ENCODE measurements at regions not wholly inside any gene's neighbourhood (a gene's known extent, or its start where the extent isn't known, plus 50 kb on each side); places are given as distances from the start of the nearest gene placed in this dataset.

DNA sequence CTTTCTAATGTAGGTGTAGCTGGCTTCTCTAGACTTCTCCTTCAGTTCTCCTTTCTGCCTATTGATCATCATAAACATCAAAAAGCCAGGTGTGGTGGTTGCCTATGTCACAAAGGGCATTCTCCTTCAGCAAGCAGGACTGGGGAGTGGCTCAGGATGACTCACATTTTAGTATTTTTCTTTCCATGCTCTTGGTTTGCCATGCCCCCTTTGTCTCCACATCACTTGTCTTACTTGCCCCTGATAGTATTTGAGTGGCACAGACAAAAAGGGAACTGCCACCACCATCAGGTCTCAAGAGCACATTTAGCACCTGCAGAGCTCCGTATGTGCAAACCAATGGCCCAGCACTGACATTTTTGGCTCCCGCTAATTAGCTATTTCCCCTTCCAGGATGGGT, 698.8 kb downstream of the DHX35 start:
- 96% methylated on average over 2 of the region's 2 CpGs for WGBS
- no peaks in the 10 kb centered on the region for H3K36me3 ChIP-seq (ENCODE audit: insufficient read depth, low read length)
- no peak overlapping the region for H3K9ac ChIP-seq (ENCODE audit: low read depth, low read length)
- no peaks in the 10 kb centered on the region for H3K4me1 ChIP-seq (ENCODE audit: insufficient read depth, low read length)
- no peak overlapping the region for H3K27ac ChIP-seq (ENCODE audit: low read depth, low read length)
- no peaks in the 10 kb centered on the region for H3K9me3 ChIP-seq (ENCODE audit: insufficient read depth, low read depth, low read length)
- H3K27me3 ChIP-seq (ENCODE audit: insufficient read depth, low read length) = no peaks in the 10 kb centered on the region
- H3K4me3 ChIP-seq (ENCODE audit: low read length) = no peak overlapping the region

DNA sequence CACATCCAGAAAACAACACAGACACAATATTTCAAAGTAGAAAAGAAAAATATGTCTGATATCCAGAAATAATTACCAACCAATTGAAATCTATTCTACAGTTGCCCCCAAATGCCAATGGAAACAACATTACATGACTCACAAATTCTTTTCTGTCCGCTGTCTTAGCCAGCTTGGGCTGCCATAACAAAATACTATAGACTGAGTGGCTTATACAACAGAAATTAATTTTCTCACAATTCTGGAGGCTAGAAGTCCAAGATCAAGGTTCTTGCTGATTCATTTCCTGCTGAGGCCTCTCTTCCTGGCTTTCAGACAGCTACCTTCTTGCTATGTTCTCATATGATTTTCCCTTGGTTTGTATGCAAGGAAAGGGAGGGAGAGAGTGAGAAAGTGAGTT, 698.1 kb downstream of the DHX35 start:
- Histone ChIP-seq H3K36me3 (ENCODE audit: insufficient read depth, low read length) (no peaks in the 10 kb centered on the region), H3K4me1 (ENCODE audit: insufficient read depth, low read length) (no peaks in the 10 kb centered on the region), H3K27ac (ENCODE audit: low read depth, low read length) (no peak overlapping the region), H3K27me3 (ENCODE audit: insufficient read depth, low read length) (no peaks in the 10 kb centered on the region), H3K9me3 (ENCODE audit: insufficient read depth, low read depth, low read length) (no peaks in the 10 kb centered on the region), H3K4me3 (ENCODE audit: low read length) (no peak overlapping the region), H3K9ac (ENCODE audit: low read depth, low read length) (no peak overlapping the region)
- 91% methylated on average over 1 of the region's 1 CpG for WGBS

- Histone ChIP-seq H3K4me1 (ENCODE audit: insufficient read depth, low read length) (no peaks in the 10 kb centered on the region), H3K36me3 (ENCODE audit: insufficient read depth, low read length) (no peaks in the 10 kb centered on the region), H3K27me3 (ENCODE audit: insufficient read depth, low read length) (no peaks in the 10 kb centered on the region), H3K4me3 (ENCODE audit: low read length) (no peak overlapping the region), H3K9me3 (ENCODE audit: insufficient read depth, low read depth, low read length) (no peaks in the 10 kb centered on the region), H3K27ac (ENCODE audit: low read depth, low read length) (no peak overlapping the region), H3K9ac (ENCODE audit: low read depth, low read length) (no peak overlapping the region)
- WGBS = 88% methylated on average over 8 of the region's 9 CpGs
Observed at GRCh38 chr20:39658662-39659409, 696.7 kb downstream of the DHX35 start.

DNA sequence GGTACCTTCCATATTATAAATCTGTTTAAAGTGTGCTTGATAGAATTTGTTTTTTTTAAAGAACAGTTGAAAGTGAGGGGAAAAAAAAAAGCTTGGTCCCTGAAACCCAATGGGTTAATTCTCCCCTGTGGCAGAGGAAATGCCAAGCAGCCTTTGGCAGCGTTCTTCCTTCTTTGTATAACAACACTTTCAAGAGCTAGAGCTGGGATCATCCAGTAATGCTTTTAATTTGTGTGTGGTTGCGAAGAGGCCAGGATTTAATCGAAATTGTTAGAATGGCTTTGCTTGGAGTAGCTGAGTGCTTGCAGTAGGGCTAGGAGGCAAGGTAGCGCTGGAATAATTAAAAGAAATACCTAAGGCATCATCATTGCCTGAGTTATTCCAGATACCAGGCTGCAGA, 692.0 kb downstream of the DHX35 start:
- H3K4me3 ChIP-seq (ENCODE audit: low read length) = no peak overlapping the region
- WGBS = 85% methylated on average over 4 of the region's 4 CpGs
- H3K27me3 ChIP-seq (ENCODE audit: insufficient read depth, low read length) = no peaks in the 10 kb centered on the region
- H3K4me1 ChIP-seq (ENCODE audit: insufficient read depth, low read length) = no peaks in the 10 kb centered on the region
- no peak overlapping the region for H3K27ac ChIP-seq (ENCODE audit: low read depth, low read length)
- H3K36me3 ChIP-seq (ENCODE audit: insufficient read depth, low read length) = no peaks in the 10 kb centered on the region
- H3K9me3 ChIP-seq (ENCODE audit: insufficient read depth, low read depth, low read length) = no peaks in the 10 kb centered on the region
- no peak overlapping the region for H3K9ac ChIP-seq (ENCODE audit: low read depth, low read length)

DNA sequence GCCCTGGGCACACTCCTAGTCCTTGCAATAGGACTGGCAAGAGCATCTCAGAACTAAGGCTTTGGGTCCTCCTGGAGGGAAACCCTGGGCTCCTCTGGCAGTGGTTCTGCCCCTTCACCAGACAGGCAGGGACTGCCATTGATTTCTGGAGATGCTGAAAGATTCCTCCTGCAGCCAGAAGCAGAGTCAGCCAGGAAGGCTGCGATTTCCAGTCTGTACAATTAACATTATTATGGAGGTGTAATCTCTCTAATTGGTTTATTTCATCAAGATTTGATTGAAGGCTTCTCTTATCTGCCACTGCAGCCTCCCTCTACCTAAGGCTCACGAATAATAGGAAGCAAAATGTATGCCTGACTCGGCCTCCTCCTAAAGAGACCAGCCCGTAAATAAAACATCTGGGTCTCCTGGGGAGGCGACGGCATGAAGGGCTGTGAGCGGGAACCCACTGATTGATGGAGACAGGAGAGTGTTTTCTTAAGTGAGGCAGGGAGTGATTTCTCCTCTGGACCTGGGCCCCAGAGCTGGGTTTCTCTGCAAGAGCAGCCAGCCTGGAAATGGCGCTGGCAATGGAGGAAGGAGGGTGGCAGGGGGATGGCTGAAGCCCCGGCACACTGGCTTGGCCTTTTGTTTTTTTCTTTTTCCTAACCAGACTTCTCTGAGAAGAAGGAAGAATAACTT, 689.6 kb downstream of the DHX35 start:
- Histone ChIP-seq H3K9ac (ENCODE audit: low read depth, low read length) (no peak overlapping the region), H3K27ac (ENCODE audit: low read depth, low read length) (no peak overlapping the region), H3K36me3 (ENCODE audit: insufficient read depth, low read length) (no peaks in the 10 kb centered on the region), H3K27me3 (ENCODE audit: insufficient read depth, low read length) (no peaks in the 10 kb centered on the region), H3K4me3 (ENCODE audit: low read length) (no peak overlapping the region), H3K9me3 (ENCODE audit: insufficient read depth, low read depth, low read length) (no peaks in the 10 kb centered on the region), H3K4me1 (ENCODE audit: insufficient read depth, low read length) (peaks cover 2% of the 10 kb centered on the region)
- WGBS = 84% methylated on average over 9 of the region's 9 CpGs

DNA sequence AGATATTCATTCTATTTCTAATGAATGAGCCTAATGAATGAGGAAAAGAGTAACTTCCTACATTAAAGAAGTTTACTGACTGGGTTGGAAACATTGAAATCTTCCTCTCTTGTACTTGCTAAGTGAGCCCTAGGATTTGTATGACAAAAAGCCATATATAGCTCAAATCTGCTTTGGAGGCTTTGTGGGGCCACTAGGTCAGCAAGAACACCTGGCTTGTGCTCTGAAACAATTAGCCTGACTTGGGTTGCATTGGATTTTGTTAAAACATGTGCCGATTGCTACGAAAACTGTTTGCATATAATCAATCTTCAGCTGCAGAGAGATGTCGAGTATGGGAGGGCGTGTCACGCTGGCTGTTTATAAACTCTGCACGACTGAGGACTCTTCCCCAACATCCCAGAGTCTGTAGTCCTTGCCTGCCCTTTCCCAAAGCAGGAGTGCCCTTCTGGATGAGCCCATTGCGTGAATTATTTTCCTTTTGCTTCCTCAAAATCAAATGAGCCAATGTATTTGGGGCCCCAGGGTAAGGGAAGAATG, 684.8 kb downstream of the DHX35 start:
- WGBS = 92% methylated on average over 7 of the region's 7 CpGs
- no peaks in the 10 kb centered on the region for H3K27me3 ChIP-seq (ENCODE audit: insufficient read depth, low read length)
- no peak overlapping the region for H3K9ac ChIP-seq (ENCODE audit: low read depth, low read length)
- H3K27ac ChIP-seq (ENCODE audit: low read depth, low read length) = no peak overlapping the region
- H3K4me1 ChIP-seq (ENCODE audit: insufficient read depth, low read length) = peaks cover 12% of the 10 kb centered on the region
- no peak overlapping the region for H3K4me3 ChIP-seq (ENCODE audit: low read length)
- no peaks in the 10 kb centered on the region for H3K9me3 ChIP-seq (ENCODE audit: insufficient read depth, low read depth, low read length)
- no peaks in the 10 kb centered on the region for H3K36me3 ChIP-seq (ENCODE audit: insufficient read depth, low read length)

DNA sequence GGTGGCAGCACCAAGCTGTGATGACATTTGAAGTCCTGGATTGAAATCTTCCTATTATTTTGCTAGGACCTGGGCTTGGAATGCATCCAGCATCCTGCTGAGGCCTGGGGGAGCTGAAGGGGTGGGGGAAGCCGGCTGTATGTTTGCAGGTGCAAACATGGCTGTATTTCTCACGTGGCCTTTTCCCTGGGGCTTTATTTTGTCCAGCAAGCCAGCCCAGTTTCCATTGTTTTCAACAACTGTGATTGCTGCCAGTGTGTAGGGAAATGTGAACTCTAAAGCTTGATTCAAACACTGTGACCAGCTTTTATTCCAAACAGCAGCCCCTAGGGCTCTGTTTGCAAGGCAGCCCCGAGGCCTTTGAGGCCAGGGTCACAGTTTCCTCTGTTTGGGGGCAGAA, 683.0 kb downstream of the DHX35 start:
- no peaks in the 10 kb centered on the region for H3K9me3 ChIP-seq (ENCODE audit: insufficient read depth, low read depth, low read length)
- no peak overlapping the region for H3K9ac ChIP-seq (ENCODE audit: low read depth, low read length)
- WGBS = 63% methylated on average over 3 of the region's 3 CpGs
- no peaks in the 10 kb centered on the region for H3K36me3 ChIP-seq (ENCODE audit: insufficient read depth, low read length)
- no peak overlapping the region for H3K4me3 ChIP-seq (ENCODE audit: low read length)
- no peak overlapping the region for H3K27ac ChIP-seq (ENCODE audit: low read depth, low read length)
- no peaks in the 10 kb centered on the region for H3K27me3 ChIP-seq (ENCODE audit: insufficient read depth, low read length)
- H3K4me1 ChIP-seq (ENCODE audit: insufficient read depth, low read length) = peaks cover 12% of the 10 kb centered on the region

DNA sequence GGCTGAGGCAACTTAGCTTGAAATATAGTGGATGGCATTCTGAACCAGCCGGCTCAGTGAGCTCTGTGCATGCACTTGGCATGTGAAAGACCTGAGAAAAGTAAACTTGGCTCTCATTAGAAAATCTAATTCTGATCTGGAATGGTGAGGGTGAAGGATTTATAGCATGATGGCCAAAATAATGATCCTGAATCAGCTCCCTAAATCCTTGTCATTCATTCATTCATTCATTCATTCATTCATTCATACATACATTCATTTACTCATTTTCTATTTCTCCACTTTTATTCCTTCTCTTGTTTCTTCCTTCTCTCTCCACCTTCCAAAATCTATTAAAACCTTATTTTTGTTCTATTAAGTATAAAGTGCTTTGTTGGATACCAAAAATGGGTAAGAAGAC, 681.1 kb downstream of the DHX35 start:
- Histone ChIP-seq H3K9me3 (ENCODE audit: insufficient read depth, low read depth, low read length) (no peaks in the 10 kb centered on the region), H3K27ac (ENCODE audit: low read depth, low read length) (no peak overlapping the region), H3K36me3 (ENCODE audit: insufficient read depth, low read length) (no peaks in the 10 kb centered on the region), H3K4me3 (ENCODE audit: low read length) (no peak overlapping the region), H3K9ac (ENCODE audit: low read depth, low read length) (no peak overlapping the region), H3K4me1 (ENCODE audit: insufficient read depth, low read length) (peaks cover 12% of the 10 kb centered on the region), H3K27me3 (ENCODE audit: insufficient read depth, low read length) (no peaks in the 10 kb centered on the region)
- WGBS = 90% methylated on average over 1 of the region's 1 CpG

DNA sequence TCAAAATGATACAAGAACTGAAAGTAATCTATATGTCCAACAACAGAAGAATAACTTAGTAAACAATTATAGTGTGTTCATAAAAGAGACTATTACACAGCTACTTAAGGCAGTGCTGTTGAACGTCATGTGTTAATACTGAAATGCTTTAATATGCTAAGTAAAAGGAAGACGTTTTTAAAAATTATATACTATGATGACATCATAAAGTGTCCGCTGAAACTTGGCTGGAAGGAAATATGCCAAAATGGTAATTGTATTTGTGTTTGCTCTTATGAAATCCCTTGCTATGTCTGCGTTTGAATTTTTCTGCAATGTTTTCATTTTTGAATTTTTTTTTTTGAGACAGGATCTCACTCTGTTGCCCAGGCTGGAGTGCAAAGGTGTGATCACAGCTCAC, 679.3 kb downstream of the DHX35 start:
- Histone ChIP-seq H3K9me3 (ENCODE audit: insufficient read depth, low read depth, low read length) (no peaks in the 10 kb centered on the region), H3K27ac (ENCODE audit: low read depth, low read length) (no peak overlapping the region), H3K36me3 (ENCODE audit: insufficient read depth, low read length) (no peaks in the 10 kb centered on the region), H3K4me3 (ENCODE audit: low read length) (no peak overlapping the region), H3K9ac (ENCODE audit: low read depth, low read length) (no peak overlapping the region), H3K27me3 (ENCODE audit: insufficient read depth, low read length) (no peaks in the 10 kb centered on the region), H3K4me1 (ENCODE audit: insufficient read depth, low read length) (peaks cover 9% of the 10 kb centered on the region; the same call in 1 of the 2 replicates)
- WGBS = 93% methylated on average over 2 of the region's 4 CpGs

DNA sequence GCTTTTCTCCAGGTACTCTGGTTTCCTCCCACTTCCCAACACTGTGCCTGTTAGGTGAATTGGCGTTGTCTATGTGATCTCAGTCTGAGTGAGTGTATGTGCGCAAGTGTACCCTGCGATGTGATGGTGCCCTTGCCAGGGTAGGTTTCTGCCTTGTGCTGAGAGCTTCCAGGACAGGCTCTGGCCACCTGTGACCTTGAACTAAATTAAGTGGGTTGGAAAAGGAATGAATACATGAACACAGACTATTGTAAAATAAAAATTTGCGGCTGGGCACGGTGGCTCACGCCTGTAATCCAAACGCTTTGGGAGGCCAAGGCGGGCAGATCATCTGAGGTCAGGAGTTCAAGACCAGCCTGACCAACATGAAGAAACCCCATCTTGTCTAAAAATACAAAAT, 678.0 kb downstream of the DHX35 start:
- Histone ChIP-seq H3K27ac (ENCODE audit: low read depth, low read length) (no peak overlapping the region), H3K36me3 (ENCODE audit: insufficient read depth, low read length) (no peaks in the 10 kb centered on the region), H3K4me1 (ENCODE audit: insufficient read depth, low read length) (peaks cover 9% of the 10 kb centered on the region; the same call in 1 of the 2 replicates), H3K9me3 (ENCODE audit: insufficient read depth, low read depth, low read length) (no peaks in the 10 kb centered on the region), H3K27me3 (ENCODE audit: insufficient read depth, low read length) (no peaks in the 10 kb centered on the region), H3K9ac (ENCODE audit: low read depth, low read length) (no peak overlapping the region), H3K4me3 (ENCODE audit: low read length) (no peak overlapping the region)
- WGBS = 94% methylated on average over 8 of the region's 8 CpGs

- no peak overlapping the region for H3K4me3 ChIP-seq (ENCODE audit: low read length)
- no peaks in the 10 kb centered on the region for H3K36me3 ChIP-seq (ENCODE audit: insufficient read depth, low read length)
- WGBS = 85% methylated on average over 2 of the region's 2 CpGs
Observed at GRCh38 chr20:39638731-39639130, 676.6 kb downstream of the DHX35 start.

More at GRCh38 chr20:39638731-39639130, 676.6 kb downstream of the DHX35 start:
- no peaks in the 10 kb centered on the region for H3K27me3 ChIP-seq (ENCODE audit: insufficient read depth, low read length)
- no peak overlapping the region for H3K27ac ChIP-seq (ENCODE audit: low read depth, low read length)
- no peaks in the 10 kb centered on the region for H3K9me3 ChIP-seq (ENCODE audit: insufficient read depth, low read depth, low read length)
- no peak overlapping the region for H3K9ac ChIP-seq (ENCODE audit: low read depth, low read length)
- peaks cover 9% of the 10 kb centered on the region; the same call in 1 of the 2 replicates for H3K4me1 ChIP-seq (ENCODE audit: insufficient read depth, low read length)
